Endothelial cell of umbilical vein (primary cell): ENCODE measurements at regions not wholly inside any gene's neighbourhood (a gene's known extent, or its start where the extent isn't known, plus 50 kb on each side); places are given as distances from the start of the nearest gene placed in this dataset.
"Not testable (repeated sequence)": the region's sequence is repeated elsewhere in the genome, so short reads cannot be mapped to it uniquely, and the experiment has no call there.

ENCODE experiments used
- BruUV-seq: library from RNA; stranded (reverse); fragments of 400-500 nt; replicated peaks from 2 replicates; lab custom pipeline; 2021; lab: Mats Ljungman, UMichigan
- CTCF ChIA-PET: fragments of 300-600, 350-600 bp; sonication (Branson Sonifier 250); formaldehyde crosslinking; loops from one replicate; lab custom pipeline; 2021; ENCODE audit warnings: antibody characterized with exemption, inconsistent platforms; lab: Charles Lee
- POLR2A ChIA-PET: fragments of 300-600, 350-600 bp; sonication (Branson Sonifier 250); formaldehyde crosslinking; loops from one replicate; lab custom pipeline; 2021; ENCODE audit warnings: antibody characterized with exemption, inconsistent platforms; lab: Charles Lee
- DNase-seq: peaks from one replicate; pipeline ENCODE4 v3.0.0-alpha.2; 2011; ENCODE audit warnings: low read depth, low spot score
- FAIRE-seq: peaks from 2 replicates; lab custom pipeline; 2011; peaks lifted over from hg19 to GRCh38; lab: Jason Lieb, UNC
- H2AFZ ChIP-seq: 2 replicates; pipeline ENCODE4 v1.6.0; 2012; ENCODE audit warnings: low read depth, low read length, control low read depth, inconsistent platforms
- H3K27ac ChIP-seq: 2 replicates; pipeline ENCODE4 v1.5.1; 2011; ENCODE audit warnings: low read depth, mild to moderate bottlenecking, control low read depth, low read length, moderate library complexity; ENCODE audit not compliant: insufficient read depth
- H3K27me3 ChIP-seq, 2 experiments: 2 replicates each; pipeline versions ENCODE4 v1.6.0 to v1.6.1; 2011; ENCODE audit warnings: low read length in 2 of 2, mixed read lengths in 1 of 2; ENCODE audit not compliant: control insufficient read depth in 2 of 2, insufficient read depth in 2 of 2
- H3K36me3 ChIP-seq, 2 experiments: 2 replicates in 1 of 2; 3 replicates in 1 of 2; pipeline ENCODE4 v1.5.1; 2011; ENCODE audit warnings: low read length in 2 of 2, mild to moderate bottlenecking in 1 of 2, moderate library complexity in 1 of 2; ENCODE audit not compliant: control insufficient read depth in 2 of 2, insufficient read depth in 2 of 2; ENCODE audit errors: extremely low read depth in 1 of 2
- H3K4me1 ChIP-seq: 3 replicates; pipeline ENCODE4 v1.5.1; 2011; ENCODE audit warnings: mild to moderate bottlenecking, low read length; ENCODE audit not compliant: control insufficient read depth, insufficient read depth; ENCODE audit errors: extremely low read depth
- H3K4me2 ChIP-seq: 2 replicates; pipeline ENCODE4 v1.6.1; 2011; ENCODE audit warnings: low read length, control low read depth, mixed read lengths; ENCODE audit not compliant: insufficient read depth
- H3K4me3 ChIP-seq, 3 experiments: fragments of 200-600 bp in 1 of 3; sonication (generic), shearing (Covaris generic) in 1 of 3; replicated peaks in 1 of 3; 2 replicates each; pipeline ENCODE4 v1.5.1; 2011 to 2016; ENCODE audit warnings: control low read depth in 3 of 3, low read length in 3 of 3, mild to moderate bottlenecking in 2 of 3, inconsistent platforms in 1 of 3, low read depth in 1 of 3, moderate library complexity in 1 of 3; ENCODE audit not compliant: insufficient read depth in 1 of 3
- H3K79me2 ChIP-seq: 2 replicates; pipeline ENCODE4 v1.6.0; 2012; ENCODE audit warnings: low read length, inconsistent platforms; ENCODE audit not compliant: control insufficient read depth, insufficient read depth
- H3K9ac ChIP-seq: replicated peaks from 2 replicates; pipeline ENCODE3; 2011; ENCODE audit warnings: low read length, control low read depth; ENCODE audit not compliant: insufficient read depth; ENCODE audit errors: extremely low read depth
- H3K9me1 ChIP-seq: replicated peaks from 3 replicates; pipeline ENCODE4 v1.6.0; 2011; ENCODE audit warnings: mild to moderate bottlenecking, low read length; ENCODE audit not compliant: control insufficient read depth, insufficient read depth; ENCODE audit errors: extremely low read depth
- H3K9me3 ChIP-seq: replicated peaks from 2 replicates; pipeline ENCODE4 v1.5.1; 2012; ENCODE audit warnings: low read length, inconsistent platforms; ENCODE audit not compliant: control insufficient read depth, insufficient read depth
- H4K20me1 ChIP-seq: replicated peaks from 2 replicates; pipeline ENCODE3; 2011; ENCODE audit warnings: mild to moderate bottlenecking, low read length; ENCODE audit not compliant: control insufficient read depth, insufficient read depth; ENCODE audit errors: extremely low read depth
- EZH2 ChIP-seq: IDR thresholded peaks from 2 replicates; pipeline ENCODE4 v1.6.1; 2012; ENCODE audit warnings: borderline replicate concordance, low read depth, mild to moderate bottlenecking, moderate library complexity, low read length, inconsistent platforms; ENCODE audit not compliant: severe bottlenecking
- POLR2AphosphoS5 ChIP-seq: IDR thresholded peaks from 2 replicates; pipeline ENCODE4 v1.6.1; 2012; ENCODE audit warnings: low read depth, mild to moderate bottlenecking, control low read depth, low read length, moderate library complexity; ENCODE audit not compliant: insufficient read depth
- dilution Hi-C: fragments of 300-500 bp; cut with MboI; formaldehyde crosslinking; loops from one replicate; pipeline ENCODE4 v1.15.0; 2019; ENCODE audit warnings: low sequenced_read_pairs; ENCODE audit not compliant: extremely low pct_ligation_motif_present
- intact Hi-C: fragments of 100-400 bp; cut with micrococcal nuclease; formaldehyde crosslinking; loops from one replicate; pipeline ENCODE4 v1.10.0; 2022

- dilution Hi-C loops (no loop called here), intact Hi-C loops (no loop called here)
- BruUV-seq, result no TSS peak
- Histone ChIP-seq H3K9me3 (no peaks in the 10 kb centered on the region), H3K27ac (no peak overlapping the region), H3K9me1 (no peaks in the 10 kb centered on the region), H2AFZ (no peak overlapping the region), H3K4me2 (no peak overlapping the region), H3K4me3 (no peak overlapping the region), H3K27me3 (no peaks in the 10 kb centered on the region), H4K20me1 (no peaks in the 10 kb centered on the region), H3K36me3 (no peaks in the 10 kb centered on the region), H3K4me1 (no peaks in the 10 kb centered on the region), H3K9ac (no peak overlapping the region), H3K79me2 (no peaks in the 10 kb centered on the region)
- CTCF ChIA-PET, result interaction anchor here (1.9 kb wide), 1 partner anchor 72 kb away, joined by 11 read pairs; no protein-coding TSS in a partner anchor
- no peak for DNase-seq
- TF ChIP-seq POLR2AphosphoS5 (no peak), EZH2 (no peak)
- peak; percentile 52 for FAIRE-seq
- POLR2A ChIA-PET, result no interaction called here
Observed at GRCh38 chrX:109785053-109785452, 52.0 kb upstream of the ACSL4 start.

GRCh38 chrX:109790511-109790910, 57.5 kb upstream of the ACSL4 start:
- H3K4me2 ChIP-seq, H2AFZ ChIP-seq, H3K79me2 ChIP-seq, H3K9me3 ChIP-seq, FAIRE-seq, dilution Hi-C loops, DNase-seq, intact Hi-C loops, H4K20me1 ChIP-seq, H3K4me1 ChIP-seq, H3K27ac ChIP-seq, H3K36me3 ChIP-seq, H3K27me3 ChIP-seq, H3K9me1 ChIP-seq, H3K4me3 ChIP-seq, CTCF ChIA-PET, POLR2A ChIA-PET, BruUV-seq, H3K9ac ChIP-seq: not testable (repeated sequence)
